Rectal smooth muscle tissue (tissue), 1 donor: ENCODE measurements at regions not wholly inside any gene's neighbourhood (a gene's known extent, or its start where the extent isn't known, plus 50 kb on each side); places are given as distances from the start of the nearest gene placed in this dataset.

Experiments used
- H3K27ac ChIP-seq: one replicate; pipeline ENCODE4 v1.7.0; 2013; ENCODE audit warnings: low read depth, low read length, inconsistent platforms
- H3K27me3 ChIP-seq: one replicate; pipeline ENCODE4 v1.7.0; 2013; ENCODE audit warnings: low read length; ENCODE audit not compliant: control insufficient read depth, insufficient read depth
- H3K36me3 ChIP-seq: one replicate; pipeline ENCODE4 v1.7.0; 2013; ENCODE audit warnings: low read length; ENCODE audit not compliant: control insufficient read depth, insufficient read depth
- H3K4me1 ChIP-seq: one replicate; pipeline ENCODE4 v1.7.0; 2013; ENCODE audit warnings: low read length; ENCODE audit not compliant: control insufficient read depth, insufficient read depth
- H3K4me3 ChIP-seq: one replicate; pipeline ENCODE4 v1.7.0; 2013; ENCODE audit warnings: low read length
- H3K9ac ChIP-seq: one replicate; pipeline ENCODE4 v1.7.0; 2013; ENCODE audit warnings: low read length

DNA sequence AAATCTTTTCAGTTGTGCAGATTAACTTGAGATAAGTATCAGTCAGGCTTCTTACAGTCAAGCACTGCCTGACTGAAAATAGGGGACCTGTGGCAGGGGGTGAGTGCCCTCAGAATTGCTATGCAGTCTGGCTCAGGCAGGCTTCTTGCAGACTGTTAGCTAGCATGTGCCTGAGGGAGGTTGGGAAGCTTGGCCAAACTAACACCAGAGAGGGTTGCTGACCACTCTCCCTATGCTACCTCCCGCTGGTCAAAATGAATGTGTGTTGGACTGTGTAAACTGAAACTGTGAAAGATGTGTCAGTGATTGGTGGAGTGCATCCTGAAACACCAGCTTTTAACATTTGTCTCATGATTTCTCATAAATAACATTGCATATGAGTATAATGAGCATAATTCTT is 622.3 kb upstream of the IMPG1 start:
- Histone ChIP-seq H3K27ac (no peak overlapping the region), H3K36me3 (no peaks in the 10 kb centered on the region), H3K4me3 (no peak overlapping the region), H3K27me3 (no peaks in the 10 kb centered on the region), H3K4me1 (no peaks in the 10 kb centered on the region), H3K9ac (no peak overlapping the region)

- no peak overlapping the region for H3K9ac ChIP-seq
- no peaks in the 10 kb centered on the region for H3K36me3 ChIP-seq
- H3K4me1 ChIP-seq: no peaks in the 10 kb centered on the region
- no peak overlapping the region for H3K4me3 ChIP-seq
- no peak overlapping the region for H3K27ac ChIP-seq
- H3K27me3 ChIP-seq: no peaks in the 10 kb centered on the region
These were observed 612.4 kb upstream of the IMPG1 start for GRCh38 chr6:76684875-76685274.

DNA sequence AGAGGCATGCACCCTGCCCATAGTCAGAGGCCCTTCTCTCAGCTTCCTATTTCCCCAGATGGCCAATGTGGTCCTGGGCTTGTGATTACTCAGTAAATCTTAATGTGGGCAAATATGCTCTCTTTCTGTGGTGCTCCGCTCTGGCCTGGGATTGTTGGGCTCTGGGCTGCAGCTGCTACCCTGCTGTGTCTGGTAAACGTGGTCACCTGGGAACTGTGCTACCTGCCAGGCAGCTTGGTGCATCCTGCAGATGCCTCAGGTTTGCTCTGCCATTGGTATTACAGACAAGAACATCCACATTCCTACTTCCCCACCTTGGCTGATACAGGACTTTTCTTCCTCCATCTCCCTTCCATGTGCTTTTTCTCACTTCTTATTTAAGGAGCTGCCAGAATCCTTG is 611.5 kb upstream of the IMPG1 start:
- no peaks in the 10 kb centered on the region for H3K27me3 ChIP-seq
- H3K4me1 ChIP-seq: no peaks in the 10 kb centered on the region
- H3K27ac ChIP-seq: no peak overlapping the region
- no peaks in the 10 kb centered on the region for H3K36me3 ChIP-seq
- no peak overlapping the region for H3K4me3 ChIP-seq
- no peak overlapping the region for H3K9ac ChIP-seq

GRCh38 chr6:76682842-76683241 is 610.4 kb upstream of the IMPG1 start:
- Histone ChIP-seq H3K36me3 (no peaks in the 10 kb centered on the region), H3K9ac (no peak overlapping the region), H3K27me3 (no peaks in the 10 kb centered on the region), H3K4me3 (no peak overlapping the region), H3K4me1 (no peaks in the 10 kb centered on the region), H3K27ac (no peak overlapping the region)

GRCh38 chr6:76681781-76682180 is 609.3 kb upstream of the IMPG1 start:
- Histone ChIP-seq H3K4me1 (no peaks in the 10 kb centered on the region), H3K4me3 (no peak overlapping the region), H3K27me3 (no peaks in the 10 kb centered on the region), H3K9ac (no peak overlapping the region), H3K27ac (no peak overlapping the region), H3K36me3 (no peaks in the 10 kb centered on the region)

DNA sequence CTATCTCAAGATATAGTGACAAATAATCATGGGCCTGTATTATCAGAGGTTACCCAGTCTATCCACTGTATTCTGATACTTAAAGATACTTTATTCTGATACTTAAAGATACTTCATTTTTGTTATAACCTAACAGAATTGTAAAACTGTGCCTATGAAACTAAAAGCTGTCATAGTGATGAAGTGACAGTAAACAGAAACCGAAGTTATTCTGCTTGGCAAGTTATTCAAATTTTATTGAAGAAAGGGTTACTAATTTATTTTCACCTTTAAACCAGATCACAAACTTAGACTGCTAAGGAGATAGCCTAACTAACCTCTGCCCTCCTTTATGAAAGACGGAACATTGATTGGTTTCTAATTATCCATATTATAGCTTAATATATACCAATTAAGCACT is 604.6 kb upstream of the IMPG1 start:
- H3K27ac ChIP-seq: no peak overlapping the region
- H3K36me3 ChIP-seq: no peaks in the 10 kb centered on the region
- no peak overlapping the region for H3K9ac ChIP-seq
- no peaks in the 10 kb centered on the region for H3K27me3 ChIP-seq
- no peaks in the 10 kb centered on the region for H3K4me1 ChIP-seq
- H3K4me3 ChIP-seq: no peak overlapping the region

DNA sequence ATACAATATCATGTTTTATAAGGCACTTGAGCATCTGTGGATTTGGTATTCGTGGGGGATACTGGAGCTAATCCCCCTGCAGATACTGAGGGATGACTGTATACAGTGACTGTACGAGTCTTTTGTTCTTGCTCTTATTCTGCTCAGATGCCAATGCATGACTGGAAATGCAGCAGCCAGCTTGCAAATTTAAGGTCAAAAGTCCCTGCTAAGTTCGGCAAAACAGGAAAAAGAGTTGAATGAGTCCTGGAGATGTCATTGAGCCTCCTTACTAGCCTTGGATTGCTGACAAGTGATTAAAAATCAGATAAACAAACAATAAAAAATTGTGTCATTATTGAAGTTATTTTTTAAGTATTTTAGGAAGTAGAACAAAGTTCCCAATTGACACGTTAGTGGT is 599.3 kb upstream of the IMPG1 start:
- no peak overlapping the region for H3K9ac ChIP-seq
- H3K4me1 ChIP-seq: no peaks in the 10 kb centered on the region
- no peak overlapping the region for H3K4me3 ChIP-seq
- no peak overlapping the region for H3K27ac ChIP-seq
- H3K27me3 ChIP-seq: no peaks in the 10 kb centered on the region
- H3K36me3 ChIP-seq: no peaks in the 10 kb centered on the region

GRCh38 chr6:76644231-76644630 is 571.8 kb upstream of the IMPG1 start:
- Histone ChIP-seq H3K36me3 (no peaks in the 10 kb centered on the region), H3K27ac (no peak overlapping the region), H3K4me3 (no peak overlapping the region), H3K9ac (no peak overlapping the region), H3K4me1 (no peaks in the 10 kb centered on the region), H3K27me3 (no peaks in the 10 kb centered on the region)

- H3K4me3 ChIP-seq: no peak overlapping the region
These were observed 567.5 kb upstream of the IMPG1 start for GRCh38 chr6:76639941-76640340.

GRCh38 chr6:76634695-76635094 is 562.2 kb upstream of the IMPG1 start:
- H3K36me3 ChIP-seq: no peaks in the 10 kb centered on the region
- H3K27me3 ChIP-seq: no peaks in the 10 kb centered on the region
- no peak overlapping the region for H3K4me3 ChIP-seq
- H3K9ac ChIP-seq: no peak overlapping the region
- no peaks in the 10 kb centered on the region for H3K4me1 ChIP-seq
- no peak overlapping the region for H3K27ac ChIP-seq

More at GRCh38 chr6:76639941-76640340, 567.5 kb upstream of the IMPG1 start:
- Histone ChIP-seq H3K4me1 (no peaks in the 10 kb centered on the region), H3K9ac (no peak overlapping the region), H3K27ac (no peak overlapping the region), H3K36me3 (no peaks in the 10 kb centered on the region), H3K27me3 (no peaks in the 10 kb centered on the region)

- no peaks in the 10 kb centered on the region for H3K27me3 ChIP-seq
- H3K9ac ChIP-seq: no peak overlapping the region
- no peak overlapping the region for H3K4me3 ChIP-seq
- H3K4me1 ChIP-seq: no peaks in the 10 kb centered on the region
- H3K36me3 ChIP-seq: no peaks in the 10 kb centered on the region
- no peak overlapping the region for H3K27ac ChIP-seq
These were observed 560.8 kb upstream of the IMPG1 start for GRCh38 chr6:76633259-76633658.

- Histone ChIP-seq H3K27ac (no peak overlapping the region), H3K36me3 (no peaks in the 10 kb centered on the region), H3K9ac (no peak overlapping the region), H3K4me1 (no peaks in the 10 kb centered on the region), H3K4me3 (no peak overlapping the region), H3K27me3 (no peaks in the 10 kb centered on the region)
These were observed 559.2 kb upstream of the IMPG1 start for GRCh38 chr6:76631622-76632021.

DNA sequence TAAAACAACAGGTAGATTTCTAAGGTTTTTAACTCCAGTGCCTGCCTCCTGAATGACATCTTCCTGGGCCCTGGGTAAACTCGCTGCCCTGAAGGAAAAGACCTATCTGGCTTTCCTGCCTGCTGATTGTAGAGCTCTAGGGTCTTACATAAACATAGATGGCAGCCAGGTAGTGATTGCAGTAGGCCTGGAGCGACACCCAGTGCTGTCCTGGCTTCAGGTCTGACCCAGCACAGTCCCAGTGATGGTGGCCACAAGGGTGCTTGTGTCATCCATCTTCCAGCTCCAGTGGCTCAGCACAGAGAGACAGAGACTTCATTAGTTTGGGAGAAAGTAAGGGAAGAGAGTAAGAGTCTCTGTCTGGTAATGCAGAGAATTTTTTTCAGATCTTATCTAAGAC is 542.9 kb upstream of the IMPG1 start:
- H3K4me3 ChIP-seq: no peak overlapping the region
- H3K9ac ChIP-seq: no peak overlapping the region
- no peak overlapping the region for H3K27ac ChIP-seq
- no peaks in the 10 kb centered on the region for H3K4me1 ChIP-seq
- no peaks in the 10 kb centered on the region for H3K36me3 ChIP-seq
- H3K27me3 ChIP-seq: no peaks in the 10 kb centered on the region

DNA sequence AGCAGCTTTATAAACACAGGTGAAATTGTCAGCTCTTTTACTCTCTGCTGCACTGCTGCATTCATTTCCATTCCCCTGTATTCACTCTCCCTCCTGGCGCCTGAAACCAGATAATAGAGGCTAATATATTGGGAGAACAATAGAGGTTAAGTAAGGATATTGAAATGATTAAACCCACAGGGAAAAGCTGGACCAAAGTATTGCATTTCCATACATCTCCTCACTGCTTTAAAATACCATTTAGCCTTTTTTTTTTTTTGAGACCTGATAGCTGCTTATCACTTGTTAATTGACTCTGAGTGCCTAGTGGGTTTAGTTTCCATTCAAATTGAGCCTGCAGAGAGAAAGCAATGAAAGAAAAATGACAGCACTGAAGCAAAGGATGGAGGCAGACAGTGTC is 540.5 kb upstream of the IMPG1 start:
- no peaks in the 10 kb centered on the region for H3K36me3 ChIP-seq
- no peak overlapping the region for H3K27ac ChIP-seq
- no peak overlapping the region for H3K9ac ChIP-seq
- H3K4me3 ChIP-seq: no peak overlapping the region
- no peaks in the 10 kb centered on the region for H3K27me3 ChIP-seq
- H3K4me1 ChIP-seq: no peaks in the 10 kb centered on the region
